Right lobe of liver (tissue), 4 donors: ENCODE measurements at regions not wholly inside any gene's neighbourhood (a gene's known extent, or its start where the extent isn't known, plus 50 kb on each side); places are given as distances from the start of the nearest gene placed in this dataset.

Experiments
- POLR2A ChIP-seq: fragments of 450-650 bp; IDR thresholded peaks from one replicate; pipeline ENCODE4 v1.6.1; 2017; ENCODE audit warnings: antibody characterized with exemption, mild to moderate bottlenecking
- TF ChIP-seq, protein P1 (sequence below), 4 donors: fragments of 200-600 bp in 3 of 4; fragments of 450-650 bp in 1 of 4; IDR thresholded peaks; one replicate each; pipeline versions ENCODE4 v1.5.1 to v1.8.0; 2016 to 2022; ENCODE audit warnings: antibody characterized with exemption in 4 of 4, mild to moderate bottlenecking in 2 of 4
- donor health status: DM: no; HTN: no; CAD: no.
- donor health status: DM: no; HTN: no; CAD: no.
- donor health status: DM: no; HTN: yes; CAD: no.

- TF ChIP-seq, protein P1, sequence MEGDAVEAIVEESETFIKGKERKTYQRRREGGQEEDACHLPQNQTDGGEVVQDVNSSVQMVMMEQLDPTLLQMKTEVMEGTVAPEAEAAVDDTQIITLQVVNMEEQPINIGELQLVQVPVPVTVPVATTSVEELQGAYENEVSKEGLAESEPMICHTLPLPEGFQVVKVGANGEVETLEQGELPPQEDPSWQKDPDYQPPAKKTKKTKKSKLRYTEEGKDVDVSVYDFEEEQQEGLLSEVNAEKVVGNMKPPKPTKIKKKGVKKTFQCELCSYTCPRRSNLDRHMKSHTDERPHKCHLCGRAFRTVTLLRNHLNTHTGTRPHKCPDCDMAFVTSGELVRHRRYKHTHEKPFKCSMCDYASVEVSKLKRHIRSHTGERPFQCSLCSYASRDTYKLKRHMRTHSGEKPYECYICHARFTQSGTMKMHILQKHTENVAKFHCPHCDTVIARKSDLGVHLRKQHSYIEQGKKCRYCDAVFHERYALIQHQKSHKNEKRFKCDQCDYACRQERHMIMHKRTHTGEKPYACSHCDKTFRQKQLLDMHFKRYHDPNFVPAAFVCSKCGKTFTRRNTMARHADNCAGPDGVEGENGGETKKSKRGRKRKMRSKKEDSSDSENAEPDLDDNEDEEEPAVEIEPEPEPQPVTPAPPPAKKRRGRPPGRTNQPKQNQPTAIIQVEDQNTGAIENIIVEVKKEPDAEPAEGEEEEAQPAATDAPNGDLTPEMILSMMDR (IDR thresholded peaks at IDR 0.05): no peak
- no peak for TF ChIP-seq POLR2A
These were observed 348.7 kb downstream of the RPS6KC1 start for GRCh38 chr1:213399695-213400094.
